HG03558 (cell line): ENCODE measurements at regions not wholly inside any gene's neighbourhood (a gene's known extent, or its start where the extent isn't known, plus 50 kb on each side); places are given as distances from the start of the nearest gene placed in this dataset.
A peak's percentile ranks its signal among the peaks of the same experiment; 100 is the strongest.

Experiments used
- ATAC-seq: cut with Tn5 transposase; IDR thresholded peaks from one replicate; pipeline ENCODE4 v1.9.1; 2021; ENCODE audit warnings: moderate number of reproducible peaks; ENCODE audit not compliant: unreplicated experiment; ENCODE audit errors: extremely low read depth

DNA sequence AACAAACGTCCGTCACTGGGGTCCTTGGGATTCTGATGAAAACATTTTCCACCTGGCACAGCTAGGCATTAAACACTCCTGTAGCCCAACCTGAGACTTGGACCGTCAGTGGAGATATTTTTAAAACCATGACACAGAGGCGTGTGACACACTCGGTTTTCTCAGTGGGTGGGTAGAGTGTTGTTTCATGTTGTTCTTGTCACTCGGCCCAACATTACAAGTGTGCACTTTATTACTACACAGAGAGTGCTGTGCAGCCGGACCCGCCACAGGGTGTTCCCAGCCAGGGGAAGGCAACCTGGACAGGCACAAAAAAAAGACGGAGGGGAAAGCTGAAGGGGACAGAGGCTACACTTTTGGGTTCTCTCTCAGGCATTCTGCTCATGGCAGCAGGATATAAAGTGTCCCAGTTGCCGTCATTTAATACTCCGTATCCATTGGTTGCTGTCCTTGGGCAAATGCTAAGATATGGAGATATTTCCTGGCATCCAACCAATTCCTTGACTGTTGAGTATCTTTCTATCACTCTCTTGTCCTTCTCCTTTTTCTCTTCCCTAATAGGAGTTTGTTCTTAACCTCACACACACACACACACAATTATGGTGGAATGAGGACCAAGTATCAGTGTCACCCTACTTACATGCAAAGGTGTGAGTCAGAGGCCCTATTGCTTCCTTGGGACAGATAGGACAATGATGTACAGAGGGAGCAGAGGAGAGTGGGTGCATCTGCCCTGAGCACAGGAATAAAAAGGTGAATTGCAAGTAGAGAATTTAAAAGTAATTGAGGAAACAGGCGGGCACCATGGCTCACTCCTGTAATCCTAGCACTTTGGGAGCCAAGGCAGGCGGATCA lies 154.1 kb upstream of the SOX9 start:
- no peak for ATAC-seq

GRCh38 chr17:71969500-71969899 lies 151.3 kb upstream of the SOX9 start:
- ATAC-seq = no peak

GRCh38 chr17:71970312-71970711 lies 150.5 kb upstream of the SOX9 start:
- no peak for ATAC-seq

GRCh38 chr17:71974051-71974450 lies 146.8 kb upstream of the SOX9 start:
- ATAC-seq = no peak

DNA sequence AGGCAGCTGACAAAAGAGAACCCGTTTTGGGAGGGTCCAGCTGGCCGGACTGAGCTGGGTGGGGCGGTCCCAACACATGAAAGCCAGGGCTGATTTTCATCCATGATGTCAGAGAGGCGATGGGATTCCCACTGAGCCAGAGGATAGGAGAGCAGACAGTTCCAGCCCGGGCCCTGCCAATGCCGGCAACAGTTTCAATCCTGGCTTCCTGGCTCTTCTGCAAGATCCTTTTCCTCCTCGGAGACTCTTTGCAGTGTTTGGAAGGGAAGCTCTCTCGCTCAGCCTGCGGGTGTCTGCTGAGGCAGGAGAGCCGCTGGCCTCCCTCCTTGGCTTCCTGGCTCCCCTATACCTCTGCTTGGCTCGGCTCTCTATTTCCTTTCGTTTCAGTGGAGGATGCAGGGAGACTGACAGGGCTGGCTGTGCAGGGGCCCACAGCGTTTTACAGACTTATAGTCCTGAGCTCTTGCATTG lies 145.5 kb upstream of the SOX9 start:
- no peak for ATAC-seq

DNA sequence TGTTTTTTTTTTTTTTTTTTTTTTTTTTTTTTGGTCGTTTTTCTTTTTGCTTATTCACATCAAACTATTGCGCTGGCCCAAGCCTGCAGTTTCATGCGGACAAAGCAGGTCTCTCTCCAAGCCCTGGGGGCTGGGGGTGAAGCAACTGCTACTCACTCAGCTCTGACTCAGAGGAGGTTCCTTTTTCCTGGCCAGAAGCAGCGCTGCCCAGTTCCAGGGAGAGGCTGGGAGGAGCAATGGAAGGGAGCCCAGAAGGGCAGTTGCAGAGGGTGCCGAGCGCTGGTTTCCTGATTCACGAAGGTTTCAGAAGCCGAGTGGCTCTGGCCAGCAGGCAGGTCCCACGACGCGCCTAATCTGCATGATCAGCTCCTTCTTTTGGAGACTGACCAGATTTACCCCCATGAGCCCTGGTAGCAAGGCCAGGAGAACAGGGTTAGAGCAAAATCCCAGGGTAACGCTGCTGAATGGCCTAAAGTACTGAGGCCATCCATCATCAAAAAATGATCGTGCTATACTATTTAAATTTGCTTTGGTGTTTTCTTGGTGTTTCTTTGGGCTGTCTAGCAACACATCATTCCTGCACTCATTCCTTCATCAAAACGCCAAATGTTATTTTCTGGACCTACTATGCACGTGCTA lies 144.7 kb upstream of the SOX9 start:
- ATAC-seq = no peak

GRCh38 chr17:71978435-71978834 lies 142.4 kb upstream of the SOX9 start:
- no peak for ATAC-seq

GRCh38 chr17:71980171-71980570 lies 140.6 kb upstream of the SOX9 start:
- no peak for ATAC-seq

GRCh38 chr17:71983828-71984227 lies 137.0 kb upstream of the SOX9 start:
- ATAC-seq = no peak

DNA sequence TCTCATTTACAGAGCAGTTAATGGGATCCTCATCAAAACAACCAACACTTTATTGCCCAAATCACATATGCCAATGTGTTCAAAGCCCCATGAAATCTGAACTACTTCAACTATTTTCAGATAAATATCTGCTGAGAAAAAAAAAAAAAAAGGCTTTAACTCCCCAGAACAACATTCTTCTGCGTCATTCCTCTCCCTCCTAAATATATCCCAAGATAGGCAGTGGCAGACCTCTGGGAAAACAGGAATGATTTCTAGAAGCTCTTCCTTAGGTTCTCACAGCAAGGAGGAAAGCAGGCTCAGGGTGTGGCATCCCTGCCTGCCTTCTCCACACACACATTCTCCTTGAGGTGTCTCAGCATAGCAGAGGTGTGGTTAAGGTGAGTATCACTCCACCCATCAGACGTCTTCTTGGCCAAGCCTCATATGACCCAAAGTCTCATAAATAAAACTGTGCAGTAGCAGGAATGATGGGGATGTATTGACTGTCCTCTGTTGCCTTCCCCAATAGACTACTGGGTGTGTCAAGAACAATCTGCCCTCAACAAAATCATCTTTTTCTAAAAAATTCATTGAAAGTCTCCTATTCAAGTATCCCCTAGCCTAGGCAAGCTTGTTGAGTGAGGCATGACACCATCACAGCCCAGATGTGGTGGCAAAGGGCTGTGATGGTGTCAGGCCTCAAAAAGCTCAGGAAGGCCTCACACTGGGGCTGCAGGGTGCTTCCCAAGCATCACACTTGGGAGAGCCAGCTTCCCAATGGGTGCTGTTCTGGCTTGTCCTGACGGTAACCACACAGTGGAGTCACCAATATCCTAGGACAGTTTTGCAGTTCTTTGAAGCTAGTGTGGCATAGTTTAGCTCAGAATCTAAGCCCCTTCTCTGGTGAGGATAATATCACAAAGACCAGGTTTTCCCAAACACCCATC lies 135.4 kb upstream of the SOX9 start:
- ATAC-seq = no peak

- no peak for ATAC-seq
Observed at GRCh38 chr17:71986886-71987285, 133.9 kb upstream of the SOX9 start.

GRCh38 chr17:71987634-71988033 lies 133.2 kb upstream of the SOX9 start:
- no peak for ATAC-seq

DNA sequence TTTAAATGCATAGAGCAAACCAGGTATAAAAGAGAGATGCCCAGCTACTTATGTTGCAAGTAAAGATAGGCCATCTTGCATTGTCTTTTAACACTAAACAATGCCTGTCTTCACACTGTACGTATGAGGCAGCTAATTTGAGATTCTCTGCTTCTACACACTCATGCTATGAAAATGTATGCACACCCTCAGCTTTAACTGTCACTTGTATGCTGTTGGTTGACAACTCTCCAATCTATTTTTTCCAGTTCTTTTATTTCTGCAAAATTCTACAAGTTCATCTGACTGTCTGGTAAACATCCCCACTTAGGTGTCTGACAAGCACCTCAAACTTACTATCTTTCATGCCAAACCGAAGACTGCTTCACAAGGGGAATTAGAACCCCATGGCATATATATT lies 131.7 kb upstream of the SOX9 start:
- ATAC-seq = no peak

DNA sequence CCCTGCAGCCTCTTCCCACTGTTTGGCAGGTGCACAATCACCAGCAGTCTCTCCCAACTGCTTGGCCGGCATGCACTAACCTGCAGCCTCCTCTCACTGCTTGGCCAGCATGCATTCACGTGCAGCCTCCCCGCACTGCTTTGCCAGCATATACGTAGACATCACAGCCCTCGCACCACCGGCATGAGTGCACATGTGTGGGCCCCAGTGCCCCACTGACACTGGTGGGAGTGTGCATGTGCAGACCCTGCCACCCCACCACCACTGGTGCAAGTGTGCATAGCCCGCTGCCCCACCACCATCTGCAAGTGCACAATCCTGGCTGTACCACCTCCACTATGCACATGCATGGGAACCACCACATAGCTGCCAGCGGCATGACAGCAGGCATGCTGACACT lies 127.5 kb upstream of the SOX9 start:
- no peak for ATAC-seq

DNA sequence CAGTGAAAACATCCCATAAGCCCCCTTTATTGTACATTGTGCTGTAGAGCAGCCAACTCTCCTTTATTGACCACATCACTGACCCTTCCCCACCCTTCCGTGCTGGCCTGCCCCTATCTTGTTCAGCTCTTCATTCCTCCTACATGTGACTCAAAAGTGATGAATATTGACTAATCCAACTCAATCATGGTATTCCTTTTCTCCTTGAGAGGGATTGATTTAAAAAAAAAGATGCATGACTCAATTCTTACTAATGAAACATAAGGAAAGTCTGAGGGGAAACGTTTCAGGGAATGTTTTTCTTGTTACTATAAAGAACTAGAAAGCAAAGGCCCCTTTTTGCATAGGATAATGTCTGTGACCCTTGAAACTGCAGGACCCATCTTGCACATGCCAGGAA lies 125.2 kb upstream of the SOX9 start:
- no peak for ATAC-seq

- no peak for ATAC-seq
Observed at GRCh38 chr17:72004011-72004427, 116.8 kb upstream of the SOX9 start.

- peak; percentile 65 for ATAC-seq
Observed at GRCh38 chr17:72004611-72005331, 116.0 kb upstream of the SOX9 start.

DNA sequence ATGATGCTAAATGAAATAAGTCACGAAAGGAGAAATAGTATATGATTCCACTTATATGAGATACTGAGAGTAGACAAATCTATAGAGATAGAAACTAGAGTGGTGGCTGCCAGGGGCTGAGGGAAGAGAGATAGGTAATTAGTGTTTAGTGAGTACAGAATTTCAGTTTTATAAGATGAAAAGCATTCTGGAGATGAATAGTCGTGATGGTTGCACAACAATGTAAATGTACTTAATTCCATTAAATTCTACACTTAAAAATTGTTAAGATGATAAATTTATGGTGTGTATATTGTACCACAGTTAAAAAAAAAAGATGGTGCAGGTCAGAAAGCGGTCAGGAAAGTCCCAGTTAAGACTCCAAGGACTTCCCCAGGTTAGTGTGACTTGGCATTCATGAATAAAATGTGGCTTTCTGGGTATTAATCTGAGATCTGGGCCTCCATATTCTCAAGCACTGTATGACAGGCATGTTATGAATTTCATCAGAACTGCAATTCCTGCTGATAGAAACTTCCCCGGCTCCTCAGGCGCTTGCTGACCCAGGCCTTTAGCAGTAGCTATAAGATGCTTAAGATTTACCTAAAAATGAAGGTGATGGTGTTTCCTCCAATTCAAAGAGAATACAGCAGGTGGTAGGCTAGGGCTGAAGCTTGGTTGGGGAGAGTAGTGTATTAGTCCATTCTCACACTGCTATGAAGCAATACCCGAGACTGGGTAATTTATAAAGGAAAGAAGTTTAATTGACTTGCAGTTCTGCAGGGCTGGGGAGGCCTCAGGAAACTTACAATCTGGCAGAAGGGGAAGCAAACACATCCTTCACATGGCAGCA lies 115.3 kb upstream of the SOX9 start:
- peak; percentile 26 for ATAC-seq

DNA sequence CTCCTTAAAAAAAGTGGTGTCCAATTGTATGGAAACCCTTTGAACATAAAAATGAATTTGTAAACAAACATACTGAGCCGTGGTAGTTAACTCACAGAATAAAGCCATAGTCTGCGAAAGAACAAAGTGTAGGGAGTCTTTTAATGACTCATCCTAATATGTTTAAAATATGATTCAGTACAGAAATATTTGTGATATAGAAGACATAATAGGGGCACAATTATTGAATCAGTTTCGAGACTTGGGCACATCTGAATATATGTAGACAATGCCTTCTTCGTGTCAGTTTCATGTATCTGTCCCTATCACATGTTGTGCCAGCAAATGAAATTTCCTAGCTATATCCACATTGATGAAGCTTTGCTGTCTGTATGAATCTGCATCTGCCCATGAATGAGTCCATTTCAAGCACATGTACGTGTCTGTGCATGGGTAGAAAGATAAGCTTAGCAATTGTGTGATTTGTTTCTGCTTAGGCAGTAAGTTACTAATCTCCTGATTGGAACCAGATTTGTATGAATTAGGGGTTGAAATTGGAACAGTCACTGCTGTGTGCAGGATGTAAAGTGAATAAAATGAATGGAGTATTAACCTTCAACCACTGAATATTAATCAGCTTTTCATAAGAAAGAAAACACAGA lies 112.5 kb upstream of the SOX9 start:
- ATAC-seq = no peak
